ENCODE measurements at regions not wholly inside any gene's neighbourhood (a gene's known extent, or its start where the extent isn't known, plus 50 kb on each side); places are given as distances from the start of the nearest gene placed in this dataset.

GRCh38 chr1:103230061-103230460 lies 121.7 kb upstream of the COL11A1 start:
- TF ChIP-seq CTCF (IDR thresholded peaks at IDR 0.05) (no peak), POLR2A (IDR thresholded peaks at IDR 0.05) (no peak), POLR2AphosphoS5 (IDR thresholded peaks at IDR 0.05) (no peak), EP300 (IDR thresholded peaks at IDR 0.05) (no peak)
- Histone ChIP-seq H3K4me1 (no peaks in the 10 kb centered on the region), H3K9me3 (no peaks in the 10 kb centered on the region), H3K4me3 (no peak overlapping the region), H3K36me3 (no peaks in the 10 kb centered on the region), H3K27me3 (no peaks in the 10 kb centered on the region), H3K27ac (no peak overlapping the region)
- DNase-seq (no peak), ATAC-seq (ENCODE audit: low FRiP score in 2 of 2) (no peak)
- 77 to 81% methylated on average over 4 of the region's 4 CpGs for WGBS, 2 donors

GRCh38 chr1:103220631-103221041 lies 112.3 kb upstream of the COL11A1 start:
- H3K27ac ChIP-seq = no peak overlapping the region
- ATAC-seq (ENCODE audit: low FRiP score in 2 of 2) = no peak
- no peaks in the 10 kb centered on the region for H3K9me3 ChIP-seq
- no peak overlapping the region for H3K4me3 ChIP-seq
- 53 to 59% methylated on average over 1 of the region's 1 CpG for WGBS, 2 donors
- no peaks in the 10 kb centered on the region for H3K27me3 ChIP-seq
- DNase-seq = no peak
- no peaks in the 10 kb centered on the region for H3K4me1 ChIP-seq
- H3K36me3 ChIP-seq = no peaks in the 10 kb centered on the region
- TF ChIP-seq POLR2AphosphoS5 (IDR thresholded peaks at IDR 0.05) (no peak), EP300 (IDR thresholded peaks at IDR 0.05) (no peak), CTCF (IDR thresholded peaks at IDR 0.05) (no peak), POLR2A (IDR thresholded peaks at IDR 0.05) (no peak)

- TF ChIP-seq EP300 (IDR thresholded peaks at IDR 0.05) (no peak), POLR2A (IDR thresholded peaks at IDR 0.05) (no peak), CTCF (IDR thresholded peaks at IDR 0.05) (no peak), POLR2AphosphoS5 (IDR thresholded peaks at IDR 0.05) (no peak)
- Histone ChIP-seq H3K4me1 (no peaks in the 10 kb centered on the region), H3K27me3 (no peaks in the 10 kb centered on the region), H3K9me3 (no peaks in the 10 kb centered on the region), H3K36me3 (no peaks in the 10 kb centered on the region), H3K27ac (no peak overlapping the region), H3K4me3 (no peak overlapping the region)
- no peak for ATAC-seq (ENCODE audit: low FRiP score in 2 of 2)
- DNase-seq = no peak
- 53 to 61% methylated on average over 1 of the region's 1 CpG for WGBS, 2 donors
These were observed 110.5 kb upstream of the COL11A1 start for GRCh38 chr1:103218821-103219220.

GRCh38 chr1:103218369-103218768 lies 110.0 kb upstream of the COL11A1 start:
- Histone ChIP-seq H3K27ac (no peak overlapping the region), H3K4me1 (no peaks in the 10 kb centered on the region), H3K4me3 (no peak overlapping the region), H3K36me3 (no peaks in the 10 kb centered on the region), H3K9me3 (no peaks in the 10 kb centered on the region), H3K27me3 (no peaks in the 10 kb centered on the region)
- ATAC-seq (ENCODE audit: low FRiP score in 2 of 2) (no peak), DNase-seq (no peak)
- TF ChIP-seq POLR2A (IDR thresholded peaks at IDR 0.05) (no peak), CTCF (IDR thresholded peaks at IDR 0.05) (no peak), EP300 (IDR thresholded peaks at IDR 0.05) (no peak), POLR2AphosphoS5 (IDR thresholded peaks at IDR 0.05) (no peak)

GRCh38 chr1:103211073-103211472 lies 102.8 kb upstream of the COL11A1 start:
- no peak for TF ChIP-seq POLR2AphosphoS5 (IDR thresholded peaks at IDR 0.05)
- TF ChIP-seq CTCF (IDR thresholded peaks at IDR 0.05) = no peak
- no peak for TF ChIP-seq POLR2A (IDR thresholded peaks at IDR 0.05)
- TF ChIP-seq EP300 (IDR thresholded peaks at IDR 0.05) = no peak
- ATAC-seq (ENCODE audit: low FRiP score in 2 of 2) (no peak), DNase-seq (no peak)
- no peaks in the 10 kb centered on the region for H3K36me3 ChIP-seq
- 55 to 61% methylated on average over 1 of the region's 1 CpG for WGBS, 2 donors
- H3K4me3 ChIP-seq = no peak overlapping the region
- no peak overlapping the region for H3K27ac ChIP-seq
- H3K9me3 ChIP-seq = no peaks in the 10 kb centered on the region
- no peaks in the 10 kb centered on the region for H3K4me1 ChIP-seq
- no peaks in the 10 kb centered on the region for H3K27me3 ChIP-seq

Measured in upper lobe of left lung (tissue), 6 donors.